ENCODE measurements at regions not wholly inside any gene's neighbourhood (a gene's known extent, or its start where the extent isn't known, plus 50 kb on each side); places are given as distances from the start of the nearest gene placed in this dataset.
"Not testable (repeated sequence)": the region's sequence is repeated elsewhere in the genome, so short reads cannot be mapped to it uniquely, and the experiment has no call there.

DNA sequence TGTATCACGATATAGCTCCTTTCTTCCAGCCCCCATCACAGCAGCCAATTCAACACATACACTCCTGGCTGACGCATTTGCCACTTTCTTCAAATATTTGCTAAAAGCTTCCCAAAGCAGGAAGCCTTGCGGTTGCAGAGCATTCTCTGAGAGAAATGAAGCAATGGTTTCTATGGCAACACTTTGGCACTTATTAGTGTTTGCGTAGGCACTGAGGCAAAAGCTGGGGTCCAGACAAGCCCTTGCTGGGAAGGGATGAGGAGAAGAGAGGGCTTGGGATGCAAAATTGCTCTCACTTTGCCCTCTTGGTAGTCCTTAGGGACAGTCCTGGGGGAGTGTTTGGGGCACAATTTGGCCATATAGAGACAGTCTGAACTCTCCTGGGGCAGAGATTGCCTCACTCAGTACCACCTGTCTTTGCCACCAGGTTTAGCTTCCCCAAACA, 55.0 kb upstream of the PAK3 start:
- peak; percentile 16 for DNase-seq

DNA sequence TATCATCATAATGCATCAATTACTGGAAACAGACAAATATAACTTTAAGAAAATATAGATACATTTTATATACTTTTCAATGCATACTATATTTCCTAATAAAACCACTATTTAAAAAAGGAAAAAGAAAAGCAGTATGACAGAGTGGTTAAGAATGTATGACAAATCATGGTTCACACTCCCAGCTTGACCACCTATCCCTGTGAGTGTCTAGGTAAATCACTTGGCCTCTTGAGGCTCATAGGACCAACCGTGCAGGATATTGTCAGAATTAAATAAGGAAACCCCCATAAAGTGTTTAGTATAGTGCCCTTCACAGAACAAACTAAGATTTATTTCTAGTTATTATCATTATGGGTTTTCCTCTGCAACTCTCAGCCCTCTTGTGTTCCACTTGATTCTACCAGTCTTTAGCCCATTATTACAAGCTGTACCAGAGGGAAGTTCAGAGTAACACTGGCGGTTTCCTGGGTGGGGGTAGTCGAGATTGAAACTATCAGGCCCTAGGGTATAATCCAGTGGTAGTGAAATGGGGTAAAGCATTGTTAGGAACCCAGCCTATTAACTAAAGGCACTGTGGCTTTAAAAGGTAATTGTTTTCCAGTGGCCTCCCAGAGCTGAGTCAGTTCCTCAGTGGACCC, 55.5 kb upstream of the PAK3 start:
- no peak for DNase-seq

DNA sequence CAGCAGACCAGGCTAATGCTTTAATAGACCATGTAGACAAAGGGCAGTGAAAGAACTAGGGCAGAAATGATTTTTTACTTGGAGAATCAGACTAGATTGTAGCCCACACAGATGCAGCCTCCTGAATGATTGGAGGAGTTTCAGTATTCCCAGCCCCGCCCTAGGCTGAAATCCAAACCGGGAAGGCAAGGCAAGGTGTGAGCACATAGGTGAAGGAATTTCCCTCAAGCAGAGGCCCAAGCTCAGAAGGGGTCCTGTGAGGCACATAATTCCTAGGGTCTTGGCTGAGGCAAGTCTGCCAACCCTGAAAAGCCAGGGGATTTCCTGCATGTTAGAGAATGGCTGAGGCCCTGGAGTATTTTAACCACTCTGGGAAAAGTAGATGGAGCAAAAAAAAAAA, 56.4 kb upstream of the PAK3 start:
- no peak for DNase-seq

DNA sequence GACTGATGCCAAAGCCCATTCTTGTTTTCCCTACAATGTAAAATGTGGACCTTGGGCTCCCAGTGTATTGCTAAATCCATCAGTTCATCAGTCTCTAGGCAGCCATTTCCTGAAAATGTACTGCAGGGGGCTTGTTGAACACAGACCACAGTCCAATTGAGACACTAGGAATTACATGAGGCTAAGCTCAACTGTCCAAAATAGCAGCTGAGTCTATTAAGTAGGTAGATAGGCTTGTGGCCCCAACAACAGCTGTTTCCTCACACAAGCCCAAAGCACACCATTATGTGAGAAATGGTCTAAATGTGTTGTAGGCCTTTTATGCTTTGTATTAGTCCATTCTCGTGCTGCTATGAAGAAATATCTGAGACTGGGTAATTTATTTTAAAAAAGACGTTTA, 60.0 kb upstream of the PAK3 start:
- DNase-seq, result no peak

DNA sequence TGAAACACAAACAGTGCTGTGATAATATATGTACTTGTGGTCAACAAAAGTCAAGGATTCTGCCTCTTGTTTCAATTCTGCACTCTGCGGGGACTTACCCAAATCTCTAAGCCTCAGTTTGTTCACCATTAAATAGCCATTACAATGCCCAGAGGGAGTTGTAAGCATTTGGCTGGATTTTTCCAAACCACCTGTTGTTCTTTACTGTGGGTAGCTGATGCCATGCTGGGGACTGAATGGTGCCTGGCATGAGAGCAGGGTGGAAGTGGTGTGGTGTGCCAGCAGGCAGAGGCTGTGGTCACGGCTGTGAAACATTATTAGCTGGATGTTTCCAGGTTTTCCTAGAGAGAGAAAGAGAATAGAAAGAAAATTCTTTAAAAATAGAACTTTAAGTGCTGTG, 60.7 kb upstream of the PAK3 start:
- DNase-seq, result no peak

DNA sequence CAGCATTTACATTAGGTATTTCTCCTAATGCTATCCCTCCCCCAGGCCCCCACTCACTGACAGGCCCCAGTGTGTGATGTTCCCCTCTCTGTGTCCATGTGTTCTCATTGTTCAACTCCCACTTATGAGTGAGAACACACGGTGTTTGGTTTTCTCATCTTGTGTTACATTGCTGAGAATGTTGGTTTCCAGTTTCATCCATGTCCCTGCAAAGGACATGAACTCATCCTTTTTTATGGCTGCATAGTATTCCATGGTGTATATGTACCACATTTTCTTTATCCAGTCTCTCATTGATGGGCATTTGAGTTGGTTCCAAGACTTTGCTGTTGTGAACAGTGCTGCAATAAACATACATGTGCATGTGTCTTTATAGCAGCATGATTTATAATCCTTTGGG, 73.0 kb upstream of the PAK3 start:
- not testable (repeated sequence) for DNase-seq

DNA sequence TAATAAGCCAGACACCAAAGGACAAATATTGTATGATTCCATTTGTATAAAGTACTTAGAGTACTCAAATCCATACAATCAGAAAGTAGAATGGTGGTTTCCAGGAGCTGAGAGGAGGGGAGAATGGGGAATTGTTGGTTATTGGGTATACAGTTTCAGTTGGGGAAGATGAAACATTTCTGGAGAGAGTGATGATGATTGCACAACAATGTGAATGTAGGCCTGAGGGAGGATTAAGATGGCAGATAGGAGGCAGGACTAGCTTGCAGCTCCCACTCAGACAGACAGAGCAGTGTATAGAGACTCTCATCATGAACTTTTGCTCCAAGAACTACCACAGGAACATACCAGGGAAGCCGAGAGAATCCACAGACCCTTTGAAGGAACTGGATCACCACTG, 75.7 kb upstream of the PAK3 start:
- DNase-seq, result no peak

DNA sequence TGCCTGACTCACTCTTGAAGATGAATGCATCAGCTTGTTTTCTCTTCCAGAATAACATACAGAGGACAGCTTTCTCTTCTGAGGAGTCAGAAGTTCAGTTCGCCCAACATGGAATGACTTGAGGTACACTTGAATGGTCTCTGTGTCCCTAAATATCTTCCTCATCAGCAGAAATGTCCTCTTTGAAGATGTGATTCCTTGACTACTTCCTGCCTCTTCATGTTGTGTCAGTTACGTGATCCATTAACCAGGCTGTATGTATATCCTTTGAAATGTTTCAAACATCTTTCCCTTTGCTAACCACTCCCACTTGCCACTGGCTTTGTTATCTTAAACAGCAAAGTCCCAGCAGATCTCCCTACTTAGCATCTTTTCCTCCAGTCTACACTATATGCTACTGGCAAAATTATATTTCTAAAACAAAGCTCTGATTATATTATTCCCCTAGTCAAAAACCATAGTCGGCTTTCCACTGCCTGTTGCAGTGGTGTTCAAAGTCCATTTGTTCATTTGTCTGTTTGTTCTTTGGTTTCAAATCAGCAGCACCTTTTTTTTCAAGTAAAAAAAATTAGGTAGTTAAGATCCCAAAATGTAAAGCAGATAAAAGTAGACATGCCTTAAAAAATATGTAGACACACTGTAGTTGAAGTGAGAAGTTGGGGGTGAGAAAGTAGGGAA, 82.1 kb upstream of the PAK3 start:
- DNase-seq, result no peak

DNA sequence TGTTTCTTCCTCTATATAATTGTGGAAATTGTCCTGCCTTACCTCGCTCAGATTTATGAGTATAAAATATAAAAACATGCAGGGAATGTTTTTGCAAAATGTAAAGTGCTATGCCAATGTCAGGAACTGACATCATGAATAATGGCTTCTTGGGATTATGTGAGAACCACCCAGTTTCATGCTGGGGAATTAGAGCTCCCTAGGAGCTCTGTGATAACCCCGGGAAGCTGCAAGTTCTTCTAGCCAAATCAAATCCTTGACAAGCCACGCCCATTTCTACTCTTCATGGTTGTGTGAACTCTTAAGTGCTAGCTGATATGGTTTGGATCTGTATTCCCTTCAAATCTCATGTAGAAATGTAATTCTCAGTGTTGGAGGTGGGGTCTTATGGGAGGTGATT, 85.9 kb upstream of the PAK3 start:
- no peak for DNase-seq

DNA sequence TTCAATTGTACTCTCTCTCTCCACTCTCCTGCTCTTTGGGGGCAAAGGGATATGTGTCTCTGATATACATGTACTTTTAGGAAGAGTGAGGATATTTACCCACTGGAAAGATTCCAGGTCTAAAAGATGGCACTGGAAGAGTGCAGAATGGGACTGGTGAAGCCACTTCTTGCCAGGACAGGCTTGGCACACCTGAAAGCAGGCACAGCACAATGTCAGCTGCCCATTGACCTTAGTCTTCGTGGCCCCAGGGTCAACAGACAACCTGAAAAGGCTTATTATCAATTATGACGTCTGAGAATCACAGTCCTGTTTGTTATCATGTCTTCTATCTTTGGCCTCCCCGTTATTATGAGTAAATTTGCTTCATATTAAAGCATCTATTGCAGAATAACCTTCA, 86.7 kb upstream of the PAK3 start:
- DNase-seq, result no peak

DNA sequence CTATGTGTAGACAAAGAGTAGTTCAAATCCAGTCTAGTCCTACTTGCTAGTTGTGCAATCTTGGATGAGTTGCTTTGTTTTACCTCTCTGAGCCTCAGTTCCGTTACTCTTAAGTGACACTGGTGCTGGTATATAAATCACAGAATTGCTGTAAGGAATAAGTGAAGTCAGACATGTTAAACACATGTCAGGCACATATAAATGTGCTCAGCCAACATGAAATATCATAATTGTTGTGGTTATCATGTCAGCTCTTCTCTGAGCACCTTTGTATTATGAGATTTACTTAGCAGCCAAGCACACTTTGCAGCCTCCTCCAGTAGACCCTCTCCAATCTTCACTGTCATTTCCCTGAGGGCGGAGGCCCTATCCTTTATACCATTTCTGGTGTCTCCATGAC, 87.9 kb upstream of the PAK3 start:
- DNase-seq, result no peak

DNA sequence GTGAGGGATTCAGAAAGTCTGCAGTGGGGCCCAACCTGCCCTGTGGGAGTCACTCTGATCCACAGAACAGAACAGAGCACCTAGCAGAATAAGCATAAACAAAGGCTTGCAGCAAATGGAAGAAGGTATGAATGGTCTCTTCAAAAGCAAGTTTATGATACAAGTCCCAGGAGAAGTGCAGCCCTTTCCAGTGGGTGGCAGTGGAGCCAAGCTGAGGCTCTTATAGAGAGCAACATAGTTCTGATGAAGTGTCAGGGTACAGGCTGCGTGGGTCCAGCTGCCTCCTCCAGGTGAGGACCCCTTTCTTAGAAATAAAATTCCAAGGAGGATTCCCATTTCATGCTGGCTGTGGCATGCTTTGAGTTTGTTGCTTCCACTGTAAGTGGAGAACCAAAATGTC, 88.8 kb upstream of the PAK3 start:
- no peak for DNase-seq

DNA sequence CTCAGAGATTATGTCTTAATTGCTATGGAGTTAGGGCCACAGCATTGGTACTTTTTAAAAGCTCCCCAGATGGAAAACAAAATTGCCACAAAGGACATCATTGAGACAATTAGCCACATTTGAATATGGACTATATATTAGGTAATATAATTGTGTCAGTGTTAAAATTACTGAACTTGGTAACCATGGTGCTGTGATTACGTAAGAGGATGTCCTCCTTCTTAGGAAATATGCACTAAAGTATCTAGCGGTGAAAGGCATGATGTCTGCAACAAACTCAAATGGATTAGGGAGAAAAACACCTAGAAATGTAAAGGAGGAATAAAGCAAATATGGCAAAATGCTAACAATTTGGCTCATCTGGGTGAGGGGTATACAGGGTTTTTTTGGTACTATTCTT, 89.9 kb upstream of the PAK3 start:
- no peak for DNase-seq

DNA sequence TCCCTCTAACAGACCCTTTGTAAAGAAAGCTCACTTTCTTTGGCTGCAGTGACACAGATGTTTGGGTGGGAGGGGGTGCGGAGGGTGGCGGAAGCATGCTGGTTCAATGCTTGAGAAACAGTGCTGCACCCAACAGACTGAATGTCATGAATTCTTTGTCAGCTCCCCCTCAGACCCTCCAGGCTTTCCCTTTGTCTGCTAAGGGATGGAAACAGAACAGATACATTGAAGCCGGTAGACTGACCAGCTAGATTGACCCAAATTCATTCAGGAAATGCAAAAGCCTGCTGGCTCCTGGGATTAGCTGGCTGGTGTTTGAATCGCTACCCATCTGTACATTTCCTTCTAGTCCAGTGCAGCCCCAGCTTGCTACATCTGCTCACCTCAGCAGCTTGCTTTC, 90.8 kb upstream of the PAK3 start:
- DNase-seq, result no peak

DNA sequence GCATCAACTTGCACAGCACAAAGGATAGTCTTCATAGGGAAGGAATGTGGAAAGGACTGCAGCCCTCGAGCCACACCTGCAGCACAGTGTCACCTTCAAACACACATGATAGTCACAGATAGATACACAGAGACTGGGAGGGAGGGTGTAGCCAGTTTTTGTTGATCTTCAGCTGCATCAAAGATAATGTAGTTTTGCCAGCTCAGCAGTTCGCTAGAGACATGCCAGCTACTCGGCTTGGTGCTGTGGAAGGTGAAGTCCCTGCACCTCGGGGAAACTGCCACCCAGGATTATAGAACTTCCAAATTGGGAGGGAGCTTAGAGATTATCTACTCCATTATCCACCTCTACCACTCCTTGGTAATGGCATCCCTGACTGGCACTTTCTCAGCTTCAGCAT, 92.9 kb upstream of the PAK3 start:
- DNase-seq, result no peak

DNA sequence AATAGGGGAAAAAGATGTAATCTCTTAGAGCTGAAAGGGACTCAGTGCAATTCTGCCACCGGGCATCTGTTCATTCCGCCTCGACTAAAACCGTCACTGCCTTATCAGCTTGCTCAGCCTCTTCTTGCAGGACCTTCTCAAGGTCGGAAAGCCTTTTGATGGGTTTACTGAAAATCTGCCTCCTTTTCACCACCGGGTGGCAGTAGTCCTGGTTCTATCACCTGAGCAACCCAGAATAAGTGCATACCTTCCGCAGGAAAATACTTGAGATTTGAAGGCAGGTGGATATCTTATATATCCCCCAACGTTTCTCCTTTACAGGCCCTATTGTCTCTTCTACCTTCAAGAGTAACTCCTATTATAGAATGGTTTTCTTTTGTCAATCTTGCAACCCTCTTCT, 103.4 kb upstream of the PAK3 start:
- DNase-seq, result peak; percentile 34

DNA sequence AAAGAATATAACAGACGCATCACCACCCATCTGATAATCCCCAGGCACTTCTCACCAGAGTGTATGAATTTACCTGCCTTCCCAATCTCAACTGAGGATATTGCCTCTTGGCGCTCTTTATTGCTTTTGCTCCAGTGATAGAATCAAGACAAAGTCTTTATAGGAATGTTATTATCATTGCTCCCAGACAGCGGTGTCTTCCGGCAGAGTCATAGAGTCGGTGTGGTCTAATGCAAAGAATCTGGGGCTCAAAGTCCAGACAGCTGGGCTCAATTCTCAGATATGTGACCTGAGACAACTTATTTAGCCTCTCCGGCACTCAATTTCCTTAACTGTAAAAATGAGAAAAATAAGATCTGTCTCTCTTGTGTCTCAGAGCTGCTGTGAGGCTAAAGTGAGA, 106.1 kb upstream of the PAK3 start:
- DNase-seq, result no peak

DNA sequence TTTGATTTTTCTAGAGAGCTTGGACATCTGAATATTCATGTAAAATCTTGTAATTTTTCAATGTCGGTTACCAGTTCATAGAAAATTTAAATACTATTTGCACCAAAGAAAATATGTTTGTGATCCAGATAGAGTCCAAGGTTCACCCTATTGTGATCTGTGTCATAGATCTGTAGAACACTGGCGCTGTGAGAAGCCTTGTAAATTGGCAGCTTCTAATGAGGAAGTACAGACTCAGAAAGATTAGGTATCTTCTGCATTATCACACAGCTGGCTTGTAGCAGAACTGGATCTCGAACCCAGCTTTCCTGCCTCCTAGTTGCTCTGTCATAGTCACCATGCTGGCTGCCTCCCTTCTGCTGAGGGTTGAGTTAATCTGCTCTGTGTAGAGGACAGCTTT, 106.5 kb upstream of the PAK3 start:
- no peak for DNase-seq

DNA sequence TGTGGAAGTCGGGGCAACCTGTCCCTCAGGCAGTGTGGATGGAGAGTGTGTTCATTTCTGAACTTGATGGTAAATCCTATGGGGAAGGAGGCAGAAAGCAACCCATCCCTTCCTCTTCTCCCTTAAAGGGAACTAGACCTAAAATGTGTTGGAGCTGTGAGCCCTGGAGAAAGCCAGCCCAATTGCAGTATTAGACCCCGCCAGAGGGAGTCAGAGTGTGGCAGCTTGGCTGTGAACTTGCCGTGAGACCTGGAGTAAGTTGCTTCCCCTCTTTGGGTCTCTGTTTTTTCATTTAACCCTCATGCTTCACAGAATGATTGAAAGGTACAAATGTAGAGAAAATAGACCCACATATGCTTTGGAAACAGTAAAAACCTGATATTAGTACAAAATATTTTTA, 108.7 kb upstream of the PAK3 start:
- DNase-seq, result no peak

DNA sequence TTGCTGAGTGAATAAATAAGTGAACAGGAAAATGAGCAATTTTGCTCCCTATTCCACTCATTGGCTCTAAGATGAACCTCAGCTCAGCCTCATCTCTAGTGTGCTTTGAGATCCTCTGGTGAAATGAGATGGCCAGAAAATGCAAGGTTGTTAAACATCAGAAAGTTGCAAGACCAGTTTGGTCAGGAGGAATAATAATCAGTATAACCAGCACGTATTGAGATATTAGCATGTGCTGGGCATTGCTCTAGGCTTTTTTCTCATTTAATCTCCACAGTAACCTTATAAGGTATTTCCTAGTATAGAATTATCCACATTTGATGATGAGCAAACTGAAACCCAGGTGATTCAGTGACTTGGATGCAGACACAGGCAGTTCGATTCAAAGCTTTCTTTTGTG, 110.5 kb upstream of the PAK3 start:
- no peak for DNase-seq

DNA sequence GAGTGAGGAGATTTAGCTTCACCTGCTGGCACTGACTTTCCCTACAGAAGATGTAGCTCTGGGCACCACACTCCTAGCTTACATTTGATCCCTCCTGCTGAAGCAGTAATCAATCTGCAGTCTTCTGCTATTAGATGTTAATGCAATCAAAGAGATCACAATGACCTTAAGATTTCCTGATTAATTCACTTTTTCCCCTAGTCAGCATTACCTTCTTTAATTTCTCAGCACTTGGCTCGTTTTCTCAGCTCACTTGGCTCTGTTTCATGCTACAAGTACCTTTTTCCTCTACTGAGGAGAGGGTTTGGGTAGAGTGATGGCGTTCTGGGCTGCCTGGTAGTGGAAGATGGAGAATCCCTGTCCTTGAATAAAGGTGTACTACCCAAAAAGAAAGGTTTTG, 113.0 kb upstream of the PAK3 start:
- DNase-seq, result no peak

DNA sequence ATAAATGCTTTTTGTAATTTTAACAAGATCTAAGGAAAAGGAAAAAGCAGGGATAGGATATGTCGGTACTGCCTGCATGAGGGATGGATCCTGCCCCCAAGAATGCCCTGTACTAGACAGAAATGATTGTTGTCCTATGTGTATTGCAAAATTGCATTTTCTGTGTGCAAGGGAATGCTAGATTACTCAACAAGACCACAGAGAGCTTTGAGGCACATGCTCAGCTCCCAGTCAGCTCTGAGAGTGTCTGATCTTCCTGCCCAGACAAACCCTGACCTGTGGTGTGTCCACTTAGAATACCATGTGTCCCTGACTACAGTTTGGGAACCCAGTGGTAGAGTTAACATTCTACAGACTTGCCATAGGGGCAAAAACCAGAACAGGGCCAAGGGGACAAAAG, 129.2 kb upstream of the PAK3 start:
- DNase-seq, result no peak

DNA sequence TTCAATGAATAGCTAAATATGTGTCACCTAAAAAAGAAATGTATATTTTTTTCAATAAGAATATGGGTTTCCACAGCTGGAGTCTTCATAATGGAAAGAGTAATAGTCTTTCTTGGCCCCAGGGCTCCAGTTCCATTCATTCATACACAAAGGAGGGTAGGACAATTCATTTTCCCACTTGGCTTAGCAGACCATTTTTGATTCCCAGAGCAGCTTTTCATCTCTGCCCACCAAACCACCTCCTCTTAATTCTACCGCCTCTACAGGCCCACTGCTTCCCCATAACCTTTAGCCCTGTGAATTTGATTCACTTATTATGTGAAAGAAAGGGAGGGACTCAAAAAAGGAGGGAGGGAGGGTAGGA, 129.9 kb upstream of the PAK3 start:
- no peak for DNase-seq

DNA sequence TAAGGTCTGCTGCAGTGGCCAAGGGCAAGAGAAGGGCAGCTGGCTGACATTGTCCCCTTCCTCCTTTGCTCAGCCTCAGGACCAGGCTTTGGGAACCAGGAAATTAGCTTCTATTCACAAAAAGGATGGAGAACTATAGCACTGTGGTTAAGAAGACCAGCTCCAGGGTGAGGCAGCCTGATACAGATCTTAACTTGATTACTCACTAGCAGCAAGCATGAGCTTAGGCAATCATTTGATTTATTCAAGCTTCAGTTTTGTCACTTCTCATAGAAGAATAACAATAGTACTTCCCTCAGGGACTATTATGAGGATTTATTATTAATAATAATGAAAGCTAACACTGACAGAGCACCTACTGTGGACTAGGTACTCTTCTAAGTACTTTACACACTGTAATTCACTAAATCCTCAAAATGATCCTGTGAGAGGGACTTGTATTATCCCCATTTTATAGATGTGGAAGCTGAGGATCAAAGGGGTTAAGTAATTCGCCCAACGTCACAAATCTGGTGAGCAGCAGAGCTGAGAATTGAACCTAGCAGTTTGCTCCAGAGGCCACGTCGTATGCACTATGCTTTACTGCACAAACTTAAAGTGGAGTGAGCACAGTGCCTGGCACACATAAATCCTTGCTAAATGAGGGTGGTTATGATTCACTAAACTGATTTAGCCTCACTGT, 130.4 kb upstream of the PAK3 start:
- DNase-seq, result no peak

DNA sequence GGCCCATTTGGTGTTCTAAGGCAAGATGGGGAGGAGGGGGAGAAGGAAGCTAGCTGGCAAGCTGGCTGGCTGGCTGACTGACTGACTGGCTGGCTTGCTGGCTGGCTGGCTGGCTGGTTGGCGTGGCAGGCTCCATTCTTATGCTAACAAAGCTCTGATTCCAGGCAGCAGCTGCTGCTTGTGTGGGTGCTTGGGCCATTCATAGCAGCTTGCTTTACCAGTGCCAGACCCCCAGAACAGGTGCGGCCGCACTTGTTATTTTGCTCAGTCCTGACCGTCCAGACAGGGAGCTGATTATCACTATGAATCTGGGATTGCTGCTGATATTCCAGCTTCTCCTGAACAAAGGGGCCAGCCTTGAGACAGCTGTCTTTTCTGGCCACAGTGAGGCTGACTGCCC, 131.2 kb upstream of the PAK3 start:
- DNase-seq, result no peak

Measured in activated CD4-positive, alpha-beta T cell treated with anti-CD3 and anti-CD28 coated beads, Interleukin-2, Interleukin-6, amounts not matched to agents 100 ng/mL and 50 ng/mL, durations not matched to agents 16 hours and 8 hours (primary cell).